Putamen (tissue), 1 donor: ENCODE measurements at regions not wholly inside any gene's neighbourhood (a gene's known extent, or its start where the extent isn't known, plus 50 kb on each side); places are given as distances from the start of the nearest gene placed in this dataset.

Experiments used
- DNase-seq: peaks from one replicate; pipeline ENCODE4 v3.0.0-alpha.2; 2016; ENCODE audit warnings: low spot score

DNA sequence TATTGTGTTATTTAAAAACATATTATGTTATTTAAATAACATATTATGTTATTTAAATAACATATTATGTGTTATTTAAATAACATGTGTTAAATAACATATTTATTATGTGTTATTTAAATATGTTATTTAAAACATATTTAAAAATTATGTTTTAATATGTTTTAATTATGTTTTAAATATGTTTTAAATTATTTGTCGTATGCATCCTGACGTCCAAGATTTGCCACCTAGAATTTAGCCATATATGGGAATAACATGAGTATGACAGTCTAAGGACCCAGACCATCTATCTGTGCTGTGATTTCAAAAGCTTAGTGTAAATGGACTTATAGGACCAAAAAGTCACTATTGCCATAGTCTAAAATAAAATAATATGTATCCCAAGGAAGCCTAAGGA is 484.3 kb upstream of the KLHL29 start:
- no peak for DNase-seq

DNA sequence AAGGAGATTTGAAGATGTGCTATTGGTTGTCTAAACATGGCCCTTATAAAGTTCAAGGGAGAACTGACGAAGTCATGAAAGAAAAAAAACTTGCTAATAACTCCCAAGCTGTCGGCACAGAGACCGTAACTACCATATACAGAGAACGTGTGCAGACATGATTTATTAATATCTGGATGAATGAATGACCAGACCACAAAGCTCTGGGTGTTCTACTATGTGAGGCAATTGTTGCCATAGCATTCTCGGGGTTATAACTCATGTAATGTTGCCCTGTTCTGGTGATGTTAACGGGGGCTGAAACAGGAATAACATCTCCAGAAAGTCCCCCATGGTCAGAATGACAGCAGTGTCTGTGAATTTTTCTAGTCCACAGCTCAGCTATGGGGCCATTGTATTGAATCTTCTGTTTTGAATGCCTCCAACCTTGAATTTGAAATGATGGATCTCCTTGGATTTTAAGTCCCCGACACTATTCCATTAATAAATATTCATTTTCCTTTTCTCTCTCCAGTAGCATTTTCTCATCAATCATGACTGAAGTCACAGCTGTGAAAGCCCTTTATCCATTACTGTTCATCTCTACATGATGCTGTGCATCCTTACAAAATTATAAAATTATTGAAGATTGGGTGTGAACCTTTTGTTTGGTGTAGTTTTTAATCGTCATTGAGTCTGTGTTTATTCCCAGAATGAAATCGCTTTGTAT is 483.4 kb upstream of the KLHL29 start:
- no peak for DNase-seq

DNA sequence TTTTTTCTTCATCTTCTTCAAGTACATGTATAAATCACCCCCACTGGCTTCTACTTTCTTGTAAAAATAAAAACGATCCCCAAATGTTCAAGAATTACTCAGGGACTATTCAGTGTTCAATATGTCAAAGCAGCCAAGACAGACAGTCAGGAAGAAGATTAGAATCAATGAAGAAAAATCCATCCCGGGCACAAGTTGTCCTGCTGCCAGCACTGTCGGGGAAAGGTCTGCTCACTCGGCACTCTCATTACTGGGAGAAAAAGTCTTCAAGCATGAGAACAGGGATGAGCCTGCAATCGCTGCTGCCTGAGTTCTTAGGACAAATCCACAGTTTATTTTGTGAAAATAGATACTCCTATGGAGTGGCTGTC is 482.8 kb upstream of the KLHL29 start:
- no peak for DNase-seq

DNA sequence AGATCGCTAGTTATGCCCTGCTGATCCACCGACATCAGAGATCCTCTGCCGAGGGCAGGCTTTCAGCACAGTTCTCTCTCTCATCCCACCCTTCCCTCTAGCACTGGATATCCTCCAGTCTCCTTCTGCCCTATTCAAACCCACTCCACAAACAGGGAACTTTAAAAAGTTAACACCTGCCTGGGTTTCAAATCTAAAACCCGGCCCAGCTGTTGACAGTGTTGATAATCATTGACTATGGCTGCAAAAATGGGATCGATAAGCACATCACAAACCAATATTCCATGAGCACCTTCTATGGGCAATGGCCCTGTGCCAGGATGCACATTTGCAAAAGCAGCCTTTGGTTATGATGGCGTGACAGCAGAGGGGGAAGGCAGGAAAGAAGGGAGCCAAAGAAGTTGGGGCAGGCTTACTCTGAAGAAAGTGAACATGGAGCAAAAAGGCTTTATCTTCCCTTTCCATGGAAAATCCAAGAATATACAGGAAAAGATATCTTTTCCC is 482.3 kb upstream of the KLHL29 start:
- no peak for DNase-seq

DNA sequence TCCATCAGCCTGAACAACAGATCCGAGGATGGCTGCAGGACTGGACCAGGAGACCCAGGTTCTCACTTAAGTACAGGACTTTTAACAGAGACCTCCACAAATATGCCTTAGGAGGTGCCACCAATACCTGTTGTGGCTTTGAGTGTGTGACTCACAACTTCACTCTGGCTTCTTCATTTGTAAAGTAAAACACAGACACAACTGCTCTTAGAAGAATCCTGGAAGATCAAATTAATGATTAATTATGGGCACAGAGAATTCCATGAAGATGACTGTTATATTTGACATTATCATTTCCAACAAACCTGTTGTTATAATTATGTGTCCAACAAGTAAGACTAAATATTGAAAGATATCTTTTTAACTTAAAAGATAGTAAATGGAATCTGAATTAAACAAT is 481.4 kb upstream of the KLHL29 start:
- DNase-seq: no peak

DNA sequence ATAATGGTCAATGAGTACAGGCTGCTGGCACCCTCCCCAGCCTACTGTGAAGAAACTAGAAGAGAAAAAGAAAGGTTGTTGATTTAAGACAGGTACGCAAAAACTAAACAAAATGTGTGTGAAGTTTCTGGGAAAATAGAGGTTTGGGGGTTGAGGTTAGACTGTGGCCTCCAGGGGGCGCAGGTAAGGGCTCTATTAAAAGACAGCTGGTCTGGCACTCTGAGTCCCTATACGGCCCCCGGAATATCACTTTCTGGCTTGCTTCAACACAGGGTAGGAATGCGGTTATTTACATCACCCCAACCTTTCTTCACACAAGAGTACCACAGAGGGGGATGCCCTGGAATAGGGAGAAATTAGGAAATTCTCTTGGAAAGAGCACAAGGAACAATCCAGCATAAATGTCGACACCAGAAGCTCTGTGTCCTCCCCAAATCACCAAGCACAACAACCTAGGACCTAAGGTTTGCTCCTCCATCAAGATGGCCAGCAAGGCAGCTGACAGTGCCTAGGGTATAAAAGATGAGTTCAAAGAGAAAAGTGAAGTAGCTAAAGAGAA is 480.8 kb upstream of the KLHL29 start:
- no peak for DNase-seq

DNA sequence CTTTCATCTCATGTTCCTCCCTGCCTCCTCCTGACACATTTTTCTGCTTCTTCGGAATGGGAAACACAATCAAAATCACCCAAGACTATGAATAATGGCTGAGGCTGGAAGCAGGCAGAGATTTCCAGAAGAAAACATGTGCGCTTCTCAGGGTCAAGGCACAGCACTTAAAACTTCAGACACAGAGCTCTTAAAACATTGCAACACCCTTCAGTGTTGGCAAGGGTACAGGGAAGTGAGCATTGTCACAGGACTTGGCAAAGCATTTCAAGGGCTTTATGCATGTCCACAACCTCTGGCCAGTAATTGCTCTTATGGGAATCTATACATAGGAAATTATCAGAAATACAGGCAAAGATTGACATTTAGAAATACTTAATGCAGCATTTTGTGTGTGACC is 477.6 kb upstream of the KLHL29 start:
- DNase-seq: no peak

DNA sequence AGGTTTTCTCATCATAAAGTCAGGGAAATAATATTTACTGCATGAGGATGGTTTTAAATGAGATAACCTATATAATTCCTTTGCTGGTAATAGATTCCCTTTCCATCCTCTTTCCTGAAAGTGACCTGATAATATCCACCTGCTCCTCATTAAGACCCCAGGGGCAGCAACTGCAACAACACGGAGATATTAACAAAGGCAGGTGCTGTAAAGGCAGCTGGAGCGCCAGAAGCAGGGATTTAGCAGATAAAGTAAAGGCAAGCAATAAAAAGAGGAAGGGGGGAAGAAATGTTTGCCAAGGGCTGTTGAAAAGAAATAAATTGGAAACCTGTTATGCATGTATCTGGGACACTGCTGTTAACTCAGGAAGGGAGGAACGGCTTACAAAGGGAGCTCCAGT is 472.6 kb upstream of the KLHL29 start:
- DNase-seq: no peak

DNA sequence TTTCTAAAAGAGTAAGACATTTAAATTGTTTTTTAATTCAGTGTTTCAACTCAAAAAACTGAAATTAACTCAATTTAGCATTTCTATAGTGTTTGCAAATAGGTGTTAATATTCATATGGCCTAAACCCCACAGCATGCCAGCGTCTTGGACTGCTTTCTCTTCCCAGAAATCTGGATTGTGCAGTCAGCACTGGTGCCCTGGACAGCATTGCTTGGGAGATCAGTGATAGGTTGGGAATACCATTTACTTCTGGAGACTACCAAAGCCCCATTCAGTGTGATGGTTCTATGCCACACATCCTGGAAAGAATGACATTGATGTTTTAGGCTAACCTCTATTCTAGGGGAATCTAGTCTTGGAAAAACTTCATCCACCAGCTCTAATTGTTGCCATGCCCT is 455.0 kb upstream of the KLHL29 start:
- DNase-seq: no peak

DNA sequence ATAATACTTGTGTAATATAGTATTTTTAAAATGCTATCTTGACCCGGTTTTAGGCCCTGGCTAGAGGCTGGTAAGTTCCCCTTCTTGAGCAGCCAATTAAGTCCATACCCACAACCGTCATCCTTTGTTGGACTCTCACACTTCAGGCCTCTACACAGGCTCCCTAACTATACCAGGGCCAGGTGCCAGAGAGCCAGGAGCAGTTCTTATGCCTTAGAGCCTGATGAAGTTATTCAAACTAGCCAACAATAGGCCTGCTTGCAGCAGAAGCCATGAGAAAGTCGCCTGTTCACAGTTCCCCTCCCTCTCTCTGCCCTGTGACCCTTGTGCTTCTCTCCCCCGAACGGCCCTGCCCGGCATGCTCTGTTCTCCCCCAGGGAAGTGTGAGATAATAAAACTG is 454.2 kb upstream of the KLHL29 start:
- DNase-seq: no peak

DNA sequence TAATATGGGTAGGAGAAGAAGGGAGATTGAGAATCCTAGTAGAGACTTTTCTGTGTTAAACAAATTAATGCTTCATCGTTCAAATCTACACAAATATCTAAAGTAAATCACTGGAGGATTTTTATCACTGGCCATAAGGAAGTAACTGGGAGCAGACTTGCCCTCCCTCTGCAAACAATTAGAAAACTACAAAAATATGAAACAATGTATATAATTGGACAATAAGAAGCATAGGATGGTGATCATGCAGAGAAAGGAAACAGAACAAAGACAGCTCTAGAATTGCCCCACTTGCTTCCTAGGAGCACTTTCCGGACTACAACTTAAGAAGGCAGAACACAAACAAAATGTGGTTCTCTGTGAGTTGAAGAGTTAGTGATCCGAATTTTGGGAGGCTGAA is 452.7 kb upstream of the KLHL29 start:
- no peak for DNase-seq

DNA sequence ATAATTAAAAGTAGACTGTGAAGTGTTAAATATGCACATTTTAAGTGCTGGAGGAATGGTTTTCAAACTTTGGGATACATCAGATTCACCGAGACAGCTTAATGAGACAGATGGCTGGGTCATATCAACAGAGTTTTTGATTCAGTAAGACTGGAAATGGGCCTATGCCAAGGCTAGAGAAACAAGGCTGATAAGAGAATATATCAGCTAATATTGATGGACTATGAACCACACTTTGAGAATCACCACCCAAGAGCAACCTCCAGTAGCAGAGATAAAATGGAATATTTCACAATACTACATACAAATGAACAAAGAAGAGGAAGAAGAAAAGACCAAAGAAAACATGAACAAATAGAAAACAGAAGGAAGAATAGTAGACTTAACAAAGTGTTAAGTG is 450.2 kb upstream of the KLHL29 start:
- no peak for DNase-seq

DNA sequence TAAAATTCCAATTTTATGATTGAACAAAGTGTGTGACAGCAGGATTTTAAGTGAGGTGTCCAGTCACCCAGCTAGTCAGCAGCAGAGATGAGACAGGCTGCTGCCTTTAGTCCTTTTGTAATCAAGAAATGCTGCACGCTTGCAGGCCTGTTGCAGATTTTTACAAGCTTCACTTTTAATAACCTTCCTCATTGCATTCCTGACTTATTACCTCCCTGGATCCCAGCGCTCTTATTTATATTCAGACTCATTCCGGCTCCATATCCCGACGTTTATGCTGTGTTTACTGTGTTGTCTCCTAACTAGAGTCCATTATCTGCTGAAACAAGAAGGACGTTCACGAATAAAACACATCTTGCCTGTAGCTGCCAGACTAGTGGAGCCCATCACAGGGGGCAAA is 442.5 kb upstream of the KLHL29 start:
- DNase-seq: no peak

DNA sequence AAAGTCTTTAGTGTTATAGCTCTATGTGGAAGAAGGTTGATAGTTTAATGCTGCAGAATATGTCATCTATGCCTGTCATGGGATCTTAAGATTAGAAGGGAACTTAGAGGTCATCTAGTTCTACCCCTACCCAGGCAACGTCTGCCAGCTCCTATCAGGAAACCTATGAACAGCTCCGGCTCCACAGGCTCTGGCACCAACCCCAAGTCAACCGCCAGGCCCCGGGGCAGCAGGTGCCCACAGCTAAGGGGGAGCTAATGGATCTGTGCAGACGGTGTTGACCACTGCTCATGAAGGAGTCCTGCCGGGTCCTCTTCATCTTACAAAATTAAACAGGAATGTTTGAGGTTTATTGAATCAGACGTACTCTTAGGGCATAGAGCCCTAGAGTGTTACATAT is 440.8 kb upstream of the KLHL29 start:
- no peak for DNase-seq

DNA sequence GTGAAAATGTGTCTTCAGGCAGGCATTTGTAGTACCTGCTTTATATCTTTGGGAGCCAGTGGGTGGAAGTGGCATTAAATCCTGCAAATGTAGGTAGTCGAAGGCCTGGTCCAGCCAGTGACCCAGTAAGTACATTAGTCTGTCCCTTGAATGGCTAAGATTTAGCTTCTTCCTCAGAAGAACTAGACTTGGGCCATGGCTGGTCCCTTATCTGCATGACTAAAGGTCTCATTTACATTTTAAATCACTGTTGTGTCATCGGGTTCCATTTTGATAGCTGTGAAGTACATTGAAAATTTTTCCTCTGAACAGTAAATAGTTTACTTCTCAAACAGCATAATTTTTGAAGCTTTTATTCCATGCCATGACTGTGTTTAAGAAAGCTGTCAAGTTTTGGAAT is 438.4 kb upstream of the KLHL29 start:
- no peak for DNase-seq

DNA sequence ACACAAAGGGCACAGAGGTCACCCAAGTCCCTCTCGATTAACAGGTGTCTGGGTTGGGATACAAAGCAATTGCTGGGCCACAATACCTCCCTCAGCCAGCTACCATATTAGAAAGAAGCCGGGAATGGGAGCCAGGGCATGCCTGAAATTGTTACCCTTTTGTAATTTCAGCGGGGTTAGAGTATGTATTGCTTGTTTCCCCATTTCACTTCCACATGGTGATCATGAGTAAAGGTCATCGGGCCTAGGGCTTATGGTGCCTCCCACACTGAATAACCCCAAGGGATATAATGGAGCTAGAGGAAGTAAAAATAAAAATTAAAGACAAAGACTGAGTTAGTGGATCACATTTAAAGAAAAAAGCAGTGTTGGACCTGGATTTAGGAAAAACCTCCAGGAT is 437.2 kb upstream of the KLHL29 start:
- DNase-seq: no peak

DNA sequence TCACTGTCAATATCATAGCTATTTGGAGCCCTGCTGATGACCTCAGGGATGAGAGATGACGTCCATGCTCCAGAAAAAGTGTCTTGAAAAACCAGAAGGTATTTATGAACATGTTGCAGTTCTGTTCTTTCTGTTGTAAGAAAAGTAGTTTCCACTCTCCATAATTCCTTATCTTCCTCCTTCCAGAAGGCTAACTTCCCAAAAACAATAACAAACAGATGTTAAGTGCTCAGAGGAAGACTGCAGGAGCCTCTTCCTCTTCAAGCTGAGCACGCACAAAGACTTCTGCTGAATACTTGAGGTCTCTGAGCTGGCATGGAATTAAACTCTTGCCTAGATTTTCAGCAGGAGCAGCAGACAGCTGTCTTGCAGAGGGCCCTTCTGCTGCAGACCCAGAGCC is 434.5 kb upstream of the KLHL29 start:
- no peak for DNase-seq

DNA sequence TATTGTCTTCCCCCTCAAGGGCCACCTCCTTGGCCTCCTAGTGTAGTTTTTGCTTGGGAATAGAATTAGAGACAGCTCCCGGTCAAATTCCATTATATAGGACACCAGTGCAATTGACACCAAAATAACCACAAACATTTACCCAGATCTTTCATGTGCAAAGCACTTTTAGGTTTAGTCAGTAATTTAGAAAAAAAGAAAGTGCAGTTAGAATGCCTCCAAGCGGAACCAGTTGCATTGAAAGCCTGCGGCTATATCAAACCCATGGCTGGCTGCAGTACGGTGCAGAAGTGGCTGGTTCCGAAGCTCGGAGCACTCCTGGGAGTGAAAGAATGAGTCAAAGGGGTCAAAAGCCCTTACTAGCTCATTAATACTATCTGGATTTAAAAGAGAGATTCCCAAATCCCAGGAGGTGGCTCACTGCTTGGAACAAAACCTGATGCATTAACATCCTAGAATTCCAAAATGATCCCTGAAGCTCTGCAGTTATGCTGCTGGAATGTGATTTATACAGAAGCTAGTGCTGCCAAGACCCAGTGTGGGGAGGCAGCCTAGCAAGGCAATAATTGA is 432.2 kb upstream of the KLHL29 start:
- DNase-seq: no peak

DNA sequence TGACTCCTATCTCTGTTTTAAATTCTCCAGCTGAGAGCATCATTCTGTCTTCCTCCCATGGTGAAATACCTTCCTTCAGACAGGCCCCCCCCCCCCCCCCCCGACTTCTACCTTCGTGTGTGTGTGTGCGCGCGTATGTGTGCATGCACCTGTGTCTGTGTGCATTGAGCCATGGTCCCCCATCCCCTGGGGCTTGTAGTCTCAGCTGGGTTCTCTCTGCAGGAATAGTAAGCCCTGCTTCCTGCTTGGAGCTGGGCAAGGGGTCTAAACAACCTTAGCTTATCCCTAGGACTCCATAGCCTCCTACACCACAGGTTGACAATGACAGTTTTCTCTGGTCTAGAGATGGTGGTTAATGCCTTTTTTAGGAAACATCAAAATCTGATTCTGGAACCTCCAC is 427.5 kb upstream of the KLHL29 start:
- DNase-seq: no peak

DNA sequence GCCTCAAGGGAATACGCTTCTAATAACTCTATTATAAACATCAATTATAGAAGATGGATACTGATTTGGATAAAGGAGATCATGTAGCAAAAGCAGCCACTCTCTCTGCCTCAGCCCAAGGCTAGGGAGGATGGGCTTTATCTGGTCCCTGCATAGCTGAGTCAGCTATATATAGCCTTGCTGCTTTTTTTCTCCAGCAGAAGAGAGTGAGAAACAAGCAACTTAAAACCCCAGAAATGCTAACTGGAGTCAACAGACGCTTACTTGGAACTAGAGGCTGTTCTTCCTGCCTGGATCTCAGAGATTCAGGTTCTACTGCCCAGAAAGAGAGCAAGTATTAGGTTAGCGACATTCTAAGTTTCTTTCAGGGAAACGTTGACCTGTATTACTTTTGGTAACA is 426.7 kb upstream of the KLHL29 start:
- no peak for DNase-seq

DNA sequence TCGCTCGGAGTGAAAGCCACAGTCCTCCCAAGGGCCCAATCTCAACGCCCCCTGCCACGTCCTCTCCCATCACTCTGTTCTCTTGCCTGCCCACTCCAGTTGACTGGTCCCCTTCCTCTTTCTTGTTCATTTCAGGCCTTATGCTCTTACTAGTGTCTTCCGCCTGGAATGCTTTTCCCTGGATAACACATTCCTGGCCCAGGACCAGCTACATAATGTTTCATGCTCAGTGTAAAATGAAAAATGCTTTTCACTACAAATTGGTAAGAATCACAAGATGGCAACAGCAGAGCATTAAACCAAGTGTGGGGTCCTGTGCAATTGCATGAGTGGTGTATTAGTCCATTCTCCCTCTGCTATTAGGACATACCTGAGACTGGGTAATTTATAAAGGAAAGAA is 417.2 kb upstream of the KLHL29 start:
- no peak for DNase-seq

DNA sequence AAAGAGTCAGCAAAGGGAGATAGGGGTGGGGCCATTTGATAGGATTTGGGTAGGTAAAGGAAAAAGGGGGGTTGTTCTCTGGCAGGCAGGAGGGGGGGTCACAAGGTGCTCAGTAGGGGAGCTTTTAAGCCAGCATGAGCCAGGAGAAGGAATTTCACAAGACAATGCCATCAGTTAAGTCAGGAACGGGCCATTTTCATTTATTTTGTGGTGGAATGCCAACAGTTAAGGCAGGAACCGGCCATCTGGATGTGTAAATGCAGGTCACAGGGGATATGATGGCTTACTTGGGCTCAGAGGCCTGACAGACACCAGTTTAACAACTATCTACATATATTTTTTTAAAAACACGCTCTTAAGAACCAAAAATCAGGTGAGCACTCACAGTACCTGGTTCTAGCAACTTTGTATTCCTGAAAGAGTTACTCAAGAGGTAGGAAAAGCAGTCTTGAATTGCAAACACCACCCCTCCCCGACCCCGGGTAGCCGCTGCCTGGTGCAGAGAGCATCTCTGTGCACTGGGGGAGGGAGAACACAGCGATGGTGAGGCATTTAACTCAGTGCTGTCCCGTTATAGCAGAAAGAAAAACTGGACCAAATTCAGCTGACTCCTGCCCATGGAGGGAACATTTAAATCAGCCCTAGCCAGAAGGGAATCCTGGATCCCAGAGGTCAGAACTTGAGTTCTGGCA is 414.5 kb upstream of the KLHL29 start:
- no peak for DNase-seq

DNA sequence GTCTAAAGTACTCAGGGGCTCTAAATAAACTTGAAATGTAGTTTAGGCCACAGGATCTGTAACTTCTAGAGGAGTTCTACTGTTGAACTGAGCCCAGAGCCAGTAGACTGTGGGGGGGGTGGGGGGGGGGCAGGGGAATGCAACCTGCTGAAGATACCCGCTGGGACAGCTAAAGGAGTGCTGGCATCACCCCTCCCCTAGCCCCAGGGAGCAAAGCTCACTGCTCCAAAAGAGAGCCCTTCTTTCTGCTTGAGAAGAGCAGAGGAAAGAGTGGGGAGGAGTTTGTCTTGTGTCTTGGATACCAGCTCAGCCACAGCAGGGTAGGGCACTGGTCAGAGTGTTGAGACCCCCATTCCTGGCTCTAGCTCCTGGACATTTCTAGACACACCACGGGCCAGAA is 414.0 kb upstream of the KLHL29 start:
- DNase-seq: no peak
